Brain microvascular endothelial cell (primary cell): ENCODE measurements at regions not wholly inside any gene's neighbourhood (a gene's known extent, or its start where the extent isn't known, plus 50 kb on each side); places are given as distances from the start of the nearest gene placed in this dataset.

ENCODE experiments used
- DNase-seq: peaks from one replicate; pipeline ENCODE4 v3.0.0-alpha.2; 2020
- H3K27ac ChIP-seq: fragments of 250-450 bp; sonication (Bioruptor Pico); 2 replicates; pipeline ENCODE4 v1.5.1; 2020; ENCODE audit warnings: mild to moderate bottlenecking, moderate library complexity
- H3K27me3 ChIP-seq: fragments of 250-450 bp; sonication (Bioruptor Pico); replicated peaks from 2 replicates; pipeline ENCODE4 v1.5.1; 2020; ENCODE audit warnings: mild to moderate bottlenecking
- H3K36me3 ChIP-seq: fragments of 250-450 bp; sonication (Bioruptor Pico); replicated peaks from 2 replicates; pipeline ENCODE4 v1.5.1; 2020; ENCODE audit warnings: mild to moderate bottlenecking
- H3K4me3 ChIP-seq: 2 replicates; pipeline ENCODE4 v1.5.1; 2011; ENCODE audit warnings: low read depth, mild to moderate bottlenecking, control low read depth, low read length, moderate library complexity
- CTCF ChIP-seq: IDR thresholded peaks from 2 replicates; pipeline ENCODE4 v1.5.1; 2011; ENCODE audit warnings: low read depth, mild to moderate bottlenecking, moderate library complexity, low read length, control low read depth, inconsistent platforms; ENCODE audit errors: missing control alignments
- in situ Hi-C: cut with HindIII; loops from 2 replicates; pipeline ENCODE4 v1.10.0; 2017; ENCODE audit warnings: low sequenced_read_pairs, low pct_ligation_motif_present

GRCh38 chr2:11990576-11990975 lies 244.1 kb downstream of the LPIN1 start:
- in situ Hi-C loops = no loop called here
- Histone ChIP-seq H3K27me3 (no peaks in the 10 kb centered on the region), H3K36me3 (no peaks in the 10 kb centered on the region), H3K4me3 (no peak overlapping the region), H3K27ac (no peak overlapping the region)
- no peak for TF ChIP-seq CTCF
- DNase-seq = no peak

- no peak overlapping the region for H3K27ac ChIP-seq
- no peaks in the 10 kb centered on the region for H3K27me3 ChIP-seq
- no peak for TF ChIP-seq CTCF
- no peak overlapping the region for H3K4me3 ChIP-seq
- H3K36me3 ChIP-seq = no peaks in the 10 kb centered on the region
- in situ Hi-C loops = no loop called here
- no peak for DNase-seq
Observed at GRCh38 chr2:11993749-11994148, 247.3 kb downstream of the LPIN1 start.

GRCh38 chr2:11995456-11995855 lies 249.0 kb downstream of the LPIN1 start:
- in situ Hi-C loops = no loop called here
- DNase-seq = no peak
- no peaks in the 10 kb centered on the region for H3K36me3 ChIP-seq
- H3K4me3 ChIP-seq = no peak overlapping the region
- H3K27me3 ChIP-seq = no peaks in the 10 kb centered on the region
- H3K27ac ChIP-seq = no peak overlapping the region
- no peak for TF ChIP-seq CTCF

- Histone ChIP-seq H3K27me3 (no peaks in the 10 kb centered on the region), H3K4me3 (no peak overlapping the region), H3K27ac (no peak overlapping the region), H3K36me3 (no peaks in the 10 kb centered on the region)
- no peak for TF ChIP-seq CTCF
- in situ Hi-C loops = no loop called here
- peak; percentile 37 for DNase-seq
Observed at GRCh38 chr2:11996618-11997017, 250.2 kb downstream of the LPIN1 start.

- H3K27me3 ChIP-seq = no peaks in the 10 kb centered on the region
- in situ Hi-C loops = no loop called here
- H3K4me3 ChIP-seq = no peak overlapping the region
- no peak for TF ChIP-seq CTCF
- H3K27ac ChIP-seq = no peak overlapping the region
- DNase-seq = no peak
- no peaks in the 10 kb centered on the region for H3K36me3 ChIP-seq
Observed at GRCh38 chr2:11997142-11997541, 250.7 kb downstream of the LPIN1 start.

- in situ Hi-C loops = no loop called here
- Histone ChIP-seq H3K27me3 (no peaks in the 10 kb centered on the region), H3K4me3 (no peak overlapping the region), H3K36me3 (no peaks in the 10 kb centered on the region), H3K27ac (peak overlapping the region; percentile 12)
- no peak for TF ChIP-seq CTCF
- DNase-seq = peak; percentile 50
Observed at GRCh38 chr2:11998218-11998617, 251.8 kb downstream of the LPIN1 start.
